ENCODE measurements at regions not wholly inside any gene's neighbourhood (a gene's known extent, or its start where the extent isn't known, plus 50 kb on each side); places are given as distances from the start of the nearest gene placed in this dataset.

DNA sequence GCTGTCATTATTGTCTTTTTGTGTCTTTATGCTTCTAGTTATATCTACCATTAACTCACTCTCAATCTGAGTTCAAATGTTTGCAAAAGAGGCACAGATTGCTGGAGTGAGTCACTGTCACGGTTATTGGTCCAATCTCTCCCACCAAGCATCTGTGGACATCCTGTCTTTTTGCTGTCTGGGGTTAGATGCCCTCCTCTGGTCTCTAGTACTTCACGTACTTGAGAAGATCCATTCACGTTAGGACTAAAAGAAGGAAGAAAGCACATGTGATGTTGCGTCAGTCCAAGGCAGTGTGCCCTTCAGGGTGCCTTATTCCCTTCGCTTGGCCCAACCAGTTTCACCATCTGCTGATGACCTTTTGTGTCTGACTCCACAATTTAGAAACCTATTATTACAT lies 72.3 kb upstream of the STXBP6 start:
- TF ChIP-seq, protein P1, sequence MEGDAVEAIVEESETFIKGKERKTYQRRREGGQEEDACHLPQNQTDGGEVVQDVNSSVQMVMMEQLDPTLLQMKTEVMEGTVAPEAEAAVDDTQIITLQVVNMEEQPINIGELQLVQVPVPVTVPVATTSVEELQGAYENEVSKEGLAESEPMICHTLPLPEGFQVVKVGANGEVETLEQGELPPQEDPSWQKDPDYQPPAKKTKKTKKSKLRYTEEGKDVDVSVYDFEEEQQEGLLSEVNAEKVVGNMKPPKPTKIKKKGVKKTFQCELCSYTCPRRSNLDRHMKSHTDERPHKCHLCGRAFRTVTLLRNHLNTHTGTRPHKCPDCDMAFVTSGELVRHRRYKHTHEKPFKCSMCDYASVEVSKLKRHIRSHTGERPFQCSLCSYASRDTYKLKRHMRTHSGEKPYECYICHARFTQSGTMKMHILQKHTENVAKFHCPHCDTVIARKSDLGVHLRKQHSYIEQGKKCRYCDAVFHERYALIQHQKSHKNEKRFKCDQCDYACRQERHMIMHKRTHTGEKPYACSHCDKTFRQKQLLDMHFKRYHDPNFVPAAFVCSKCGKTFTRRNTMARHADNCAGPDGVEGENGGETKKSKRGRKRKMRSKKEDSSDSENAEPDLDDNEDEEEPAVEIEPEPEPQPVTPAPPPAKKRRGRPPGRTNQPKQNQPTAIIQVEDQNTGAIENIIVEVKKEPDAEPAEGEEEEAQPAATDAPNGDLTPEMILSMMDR (IDR thresholded peaks at IDR 0.05) = no peak
- no peaks in the 10 kb centered on the region for H3K4me1 ChIP-seq
- intact Hi-C loops (cut with DNase I) = no loop called here
- H3K9me3 ChIP-seq = no peaks in the 10 kb centered on the region
- no peak overlapping the region for H3K4me3 ChIP-seq
- H3K36me3 ChIP-seq = no peaks in the 10 kb centered on the region
- DNase-seq (ENCODE audit: low spot score in 2 of 2) = no peak
- H3K27ac ChIP-seq = no peak overlapping the region
- no peaks in the 10 kb centered on the region for H3K27me3 ChIP-seq

DNA sequence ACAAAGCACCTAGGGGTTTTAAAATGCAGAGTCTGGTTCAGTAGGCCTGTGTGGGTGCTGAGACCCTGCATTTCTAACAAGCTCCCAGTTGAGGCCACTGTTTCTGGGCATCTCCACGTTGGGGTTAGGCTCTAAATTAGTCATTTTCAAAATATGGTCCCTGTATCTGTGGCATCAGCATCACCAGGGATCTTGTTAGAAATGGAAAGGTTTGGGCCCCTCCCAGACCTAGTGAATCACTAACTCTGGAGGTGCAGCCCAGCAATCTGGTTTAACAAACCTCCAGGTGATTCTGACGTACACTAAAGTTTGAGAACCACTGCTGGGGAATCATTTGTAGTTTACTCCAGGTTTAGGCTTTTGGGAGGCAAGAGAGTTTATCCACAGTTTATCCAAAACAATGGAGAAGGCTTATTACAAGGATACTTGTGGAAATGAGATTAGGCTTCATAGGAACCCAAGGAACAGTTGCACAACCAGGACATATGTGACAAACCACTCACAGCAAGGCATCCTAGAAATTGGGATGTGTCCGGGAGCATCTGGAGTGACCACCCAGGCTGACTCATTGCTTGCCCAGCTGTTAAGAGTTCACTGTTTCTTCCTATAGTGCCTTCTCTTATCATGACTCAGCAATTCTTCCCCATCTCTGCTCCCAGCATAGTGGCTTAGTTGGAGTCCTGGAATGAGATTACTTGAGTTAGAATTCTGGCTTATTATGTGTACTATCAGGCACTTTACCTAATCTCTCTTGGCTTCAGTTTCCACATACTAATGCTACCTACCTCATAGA lies 71.6 kb upstream of the STXBP6 start:
- no peaks in the 10 kb centered on the region for H3K36me3 ChIP-seq
- DNase-seq (ENCODE audit: low spot score in 2 of 2) = no peak
- H3K4me1 ChIP-seq = no peaks in the 10 kb centered on the region
- H3K9me3 ChIP-seq = no peaks in the 10 kb centered on the region
- H3K27ac ChIP-seq = no peak overlapping the region
- TF ChIP-seq, protein P1 (IDR thresholded peaks at IDR 0.05) = no peak
- H3K27me3 ChIP-seq = no peaks in the 10 kb centered on the region
- intact Hi-C loops (cut with DNase I) = no loop called here
- H3K4me3 ChIP-seq = no peak overlapping the region

DNA sequence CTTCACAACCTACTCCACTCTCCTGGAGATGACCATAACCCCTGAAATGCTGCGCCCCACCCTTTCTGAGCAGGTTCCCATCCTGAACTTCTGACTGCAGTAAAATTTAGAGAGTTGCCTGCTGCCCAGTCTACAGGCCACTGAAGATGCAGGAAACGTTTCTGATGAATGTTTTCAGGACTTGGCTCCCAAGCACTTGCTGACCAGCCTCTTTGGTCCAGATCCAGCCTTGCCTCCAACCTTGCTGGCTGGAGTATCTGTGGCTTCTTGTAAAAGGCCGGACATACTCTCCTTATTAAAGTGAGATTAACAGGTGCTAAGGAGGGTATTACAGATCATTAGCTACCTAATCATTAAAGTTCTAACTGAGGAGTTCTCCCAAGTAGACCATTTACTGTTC lies 70.3 kb upstream of the STXBP6 start:
- H3K27ac ChIP-seq = no peak overlapping the region
- no peaks in the 10 kb centered on the region for H3K4me1 ChIP-seq
- intact Hi-C loops (cut with DNase I) = no loop called here
- TF ChIP-seq, protein P1 (IDR thresholded peaks at IDR 0.05) = no peak
- no peaks in the 10 kb centered on the region for H3K36me3 ChIP-seq
- DNase-seq (ENCODE audit: low spot score in 2 of 2) = no peak
- no peaks in the 10 kb centered on the region for H3K9me3 ChIP-seq
- H3K27me3 ChIP-seq = no peaks in the 10 kb centered on the region
- no peak overlapping the region for H3K4me3 ChIP-seq

DNA sequence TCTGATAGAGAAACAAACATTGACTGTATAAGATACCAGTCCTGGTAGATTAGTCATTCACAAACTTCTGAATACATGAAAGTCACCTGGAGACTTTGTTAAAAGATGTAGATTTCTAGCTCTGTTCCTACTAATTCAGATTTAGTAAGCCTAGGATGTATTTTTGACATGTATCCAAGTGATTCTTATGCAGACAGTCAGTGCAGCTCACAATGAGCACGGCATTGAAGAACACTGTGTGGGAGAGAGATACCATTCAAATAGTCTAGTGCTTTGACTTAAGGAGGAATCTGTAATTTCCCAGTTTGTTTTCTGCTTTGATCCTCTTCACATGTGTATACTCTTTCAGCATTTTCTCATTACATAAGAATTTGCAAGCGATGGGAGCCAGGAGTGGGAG lies 68.7 kb upstream of the STXBP6 start:
- no peak for DNase-seq (ENCODE audit: low spot score in 2 of 2)
- H3K4me1 ChIP-seq = no peaks in the 10 kb centered on the region
- no peak overlapping the region for H3K27ac ChIP-seq
- intact Hi-C loops (cut with DNase I) = no loop called here
- H3K9me3 ChIP-seq = no peaks in the 10 kb centered on the region
- H3K4me3 ChIP-seq = no peak overlapping the region
- no peaks in the 10 kb centered on the region for H3K27me3 ChIP-seq
- no peaks in the 10 kb centered on the region for H3K36me3 ChIP-seq
- TF ChIP-seq, protein P1 (IDR thresholded peaks at IDR 0.05) = no peak

DNA sequence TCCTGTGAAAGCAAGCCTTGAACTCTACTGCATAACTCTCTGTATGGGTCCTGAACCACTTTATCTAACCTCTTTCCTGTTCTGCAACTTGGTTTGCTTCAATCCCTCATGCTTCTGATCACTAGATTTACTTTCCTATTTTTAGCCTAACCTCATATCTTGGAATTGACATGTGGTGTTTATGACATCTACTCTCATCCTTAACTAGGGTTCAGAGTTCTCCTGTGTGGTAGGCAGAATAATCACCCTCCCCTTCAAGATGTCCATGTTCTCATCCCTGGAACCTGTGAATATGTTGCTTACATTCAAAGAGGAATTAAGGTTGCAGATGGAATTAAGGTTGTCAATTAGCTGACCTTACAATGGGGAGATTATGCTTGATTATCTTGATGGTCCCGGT lies 67.4 kb upstream of the STXBP6 start:
- TF ChIP-seq, protein P1 (IDR thresholded peaks at IDR 0.05) = no peak
- H3K27ac ChIP-seq = no peak overlapping the region
- intact Hi-C loops (cut with DNase I) = no loop called here

More for the DNA sequence above, 67.4 kb upstream of the STXBP6 start:
- H3K36me3 ChIP-seq = no peaks in the 10 kb centered on the region
- H3K27me3 ChIP-seq = no peaks in the 10 kb centered on the region
- no peak for DNase-seq (ENCODE audit: low spot score in 2 of 2)
- H3K4me1 ChIP-seq = no peaks in the 10 kb centered on the region
- H3K9me3 ChIP-seq = no peaks in the 10 kb centered on the region
- H3K4me3 ChIP-seq = no peak overlapping the region

Data from ascending aorta (tissue), 2 donors.